RWPE2 (cell line): ENCODE measurements at regions not wholly inside any gene's neighbourhood (a gene's known extent, or its start where the extent isn't known, plus 50 kb on each side); places are given as distances from the start of the nearest gene placed in this dataset.

Source experiments
- ATAC-seq: fragments of 200-7000 bp; cut with Tn5 transposase; 3 replicates; pipeline ENCODE4 v1.9.1; 2021; ENCODE audit warnings: low read depth
- DNase-seq: peaks from one replicate; pipeline ENCODE4 v3.0.0-alpha.2; 2020; ENCODE audit warnings: low spot score
- H3K27ac ChIP-seq: fragments of 450-650 bp; 2 replicates; pipeline ENCODE4 v1.5.1; 2017; ENCODE audit warnings: mild to moderate bottlenecking; ENCODE audit not compliant: poor library complexity, severe bottlenecking
- H3K27me3 ChIP-seq: fragments of 250-450 bp; sonication (Bioruptor Pico); 2 replicates; pipeline ENCODE4 v1.5.1; 2021; ENCODE audit warnings: mild to moderate bottlenecking, moderate library complexity; ENCODE audit not compliant: insufficient read depth, poor library complexity, severe bottlenecking
- H3K36me3 ChIP-seq: fragments of 250-450 bp; sonication (Bioruptor Pico); 2 replicates; pipeline ENCODE4 v1.5.1; 2020; ENCODE audit warnings: low read depth, mild to moderate bottlenecking, moderate library complexity
- H3K4me1 ChIP-seq: fragments of 250-450 bp; sonication (Bioruptor Pico); 2 replicates; pipeline ENCODE4 v1.5.1; 2021; ENCODE audit warnings: mild to moderate bottlenecking, moderate library complexity; ENCODE audit not compliant: insufficient read depth, poor library complexity, severe bottlenecking
- H3K4me3 ChIP-seq: fragments of 250-450 bp; sonication (Bioruptor Pico); 2 replicates; pipeline ENCODE4 v1.5.1; 2021; ENCODE audit warnings: mild to moderate bottlenecking, moderate library complexity; ENCODE audit not compliant: severe bottlenecking
- H3K9me3 ChIP-seq: fragments of 250-450 bp; sonication (Bioruptor Pico); 2 replicates; pipeline ENCODE4 v1.5.1; 2021; ENCODE audit warnings: mild to moderate bottlenecking, moderate library complexity; ENCODE audit not compliant: severe bottlenecking
- CTCF ChIP-seq: fragments of 450-650 bp; IDR thresholded peaks from one replicate; pipeline ENCODE4 v1.5.1; 2017; ENCODE audit warnings: mild to moderate bottlenecking, moderate library complexity; ENCODE audit not compliant: poor library complexity, severe bottlenecking

- ATAC-seq = no peak
- no peak for DNase-seq
- Histone ChIP-seq H3K9me3 (no peaks in the 10 kb centered on the region), H3K36me3 (no peaks in the 10 kb centered on the region), H3K27me3 (no peaks in the 10 kb centered on the region), H3K4me3 (no peak overlapping the region), H3K4me1 (no peaks in the 10 kb centered on the region), H3K27ac (no peak overlapping the region)
- TF ChIP-seq CTCF = no peak
Measured at GRCh38 chr2:118529908-118530599, 317.4 kb downstream of the EN1 start.

- DNase-seq (no peak), ATAC-seq (no peak)
- no peak overlapping the region for H3K4me3 ChIP-seq
Measured at GRCh38 chr2:118527571-118527970, 319.9 kb downstream of the EN1 start.

GRCh38 chr2:118525346-118525745 is 322.1 kb downstream of the EN1 start:
- Histone ChIP-seq H3K4me3 (no peak overlapping the region), H3K4me1 (no peaks in the 10 kb centered on the region), H3K9me3 (peaks cover 3% of the 10 kb centered on the region), H3K27me3 (no peaks in the 10 kb centered on the region), H3K27ac (no peak overlapping the region), H3K36me3 (no peaks in the 10 kb centered on the region)
- DNase-seq (no peak), ATAC-seq (peak; percentile 45; the same call in 1 of the 3 replicates)
- TF ChIP-seq CTCF = no peak

More at GRCh38 chr2:118527571-118527970, 319.9 kb downstream of the EN1 start:
- no peaks in the 10 kb centered on the region for H3K9me3 ChIP-seq
- H3K4me1 ChIP-seq = no peaks in the 10 kb centered on the region
- TF ChIP-seq CTCF = no peak
- H3K27ac ChIP-seq = no peak overlapping the region
- H3K27me3 ChIP-seq = no peaks in the 10 kb centered on the region
- no peaks in the 10 kb centered on the region for H3K36me3 ChIP-seq

GRCh38 chr2:118524911-118525310 is 322.5 kb downstream of the EN1 start:
- TF ChIP-seq CTCF = no peak
- no peak for DNase-seq
- H3K27me3 ChIP-seq = no peaks in the 10 kb centered on the region
- ATAC-seq = no peak
- no peak overlapping the region for H3K27ac ChIP-seq
- H3K4me1 ChIP-seq = no peaks in the 10 kb centered on the region
- H3K4me3 ChIP-seq = no peak overlapping the region
- H3K36me3 ChIP-seq = no peaks in the 10 kb centered on the region
- peaks cover 3% of the 10 kb centered on the region for H3K9me3 ChIP-seq

- TF ChIP-seq CTCF = no peak
- Histone ChIP-seq H3K4me3 (no peak overlapping the region), H3K27me3 (no peaks in the 10 kb centered on the region), H3K36me3 (no peaks in the 10 kb centered on the region), H3K27ac (no peak overlapping the region), H3K9me3 (peaks cover 3% of the 10 kb centered on the region), H3K4me1 (no peaks in the 10 kb centered on the region)
- no peak for ATAC-seq
- no peak for DNase-seq
Measured at GRCh38 chr2:118523761-118524160, 323.7 kb downstream of the EN1 start.
